Upper lobe of left lung (tissue), 6 donors: ENCODE measurements at regions not wholly inside any gene's neighbourhood (a gene's known extent, or its start where the extent isn't known, plus 50 kb on each side); places are given as distances from the start of the nearest gene placed in this dataset.

ENCODE experiments used
- ATAC-seq, 2 donors: fragments of 200-7000 bp; cut with Tn5 transposase; one replicate each; pipeline ENCODE4 v1.9.1; 2022; ENCODE audit warnings: mild to moderate bottlenecking in 2 of 2, moderate library complexity in 2 of 2; ENCODE audit not compliant: low FRiP score in 2 of 2
- DNase-seq, 2 donors: peaks; one replicate each; pipeline ENCODE4 v3.0.0-alpha.2; 2019 to 2020
- H3K27ac ChIP-seq, 4 donors: fragments of 200-600 bp; sonication (generic); one replicate each; pipeline ENCODE4 v1.5.1; 2016 to 2019
- H3K27me3 ChIP-seq, 4 donors: fragments of 200-600 bp; sonication (generic); one replicate each; pipeline ENCODE4 v1.5.1; 2017 to 2019
- H3K36me3 ChIP-seq, 4 donors: fragments of 200-600 bp; sonication (generic); one replicate each; pipeline ENCODE4 v1.5.1; 2016 to 2019
- H3K4me1 ChIP-seq, 4 donors: fragments of 200-600 bp; sonication (generic); one replicate each; pipeline ENCODE4 v1.5.1; 2018 to 2019
- H3K4me3 ChIP-seq, 4 donors: fragments of 200-600 bp; sonication (generic); one replicate each; pipeline ENCODE4 v1.5.1; 2017 to 2019; ENCODE audit warnings: mild to moderate bottlenecking in 2 of 4, moderate library complexity in 1 of 4
- H3K9me3 ChIP-seq, 4 donors: fragments of 200-600 bp; sonication (generic); one replicate each; pipeline ENCODE4 v1.5.1; 2018 to 2019
- EP300 ChIP-seq, 4 donors: sonication (generic); formaldehyde crosslinking; IDR thresholded peaks; one replicate each; pipeline ENCODE4 v1.5.1; 2017; ENCODE audit warnings: antibody characterized with exemption in 4 of 4, control low read depth in 2 of 4
- POLR2A ChIP-seq, 4 donors: fragments of 450-650 bp; IDR thresholded peaks; one replicate each; pipeline ENCODE4 v1.5.1; 2016 to 2017; ENCODE audit warnings: antibody characterized with exemption in 4 of 4, mild to moderate bottlenecking in 2 of 4
- POLR2AphosphoS5 ChIP-seq, 2 donors: sonication (generic); formaldehyde crosslinking; IDR thresholded peaks; one replicate each; pipeline ENCODE4 v1.5.1; 2017; ENCODE audit warnings: antibody characterized with exemption in 2 of 2
- WGBS, 2 donors: methylation state at CpG; one replicate each; pipeline ENCODE4 v1.1.5; 2017 to 2018; 5-methylcytosine and 5-hydroxymethylcytosine counted together
- TF ChIP-seq, protein P1 (sequence below), 6 experiments: fragments of 450-650 bp in 4 of 6; fragments of 200-600 bp in 2 of 6; sonication (generic) in 2 of 6; IDR thresholded peaks; one replicate each; pipeline ENCODE4 v1.5.1; 2016 to 2019; ENCODE audit warnings: antibody characterized with exemption in 6 of 6
- donor health status: DM: no; HTN: no; CAD: no; lungs with moderate emphysema.
- donor health status: DM: no; HTN: yes; CAD: no; lungs with severe emphysema.

DNA sequence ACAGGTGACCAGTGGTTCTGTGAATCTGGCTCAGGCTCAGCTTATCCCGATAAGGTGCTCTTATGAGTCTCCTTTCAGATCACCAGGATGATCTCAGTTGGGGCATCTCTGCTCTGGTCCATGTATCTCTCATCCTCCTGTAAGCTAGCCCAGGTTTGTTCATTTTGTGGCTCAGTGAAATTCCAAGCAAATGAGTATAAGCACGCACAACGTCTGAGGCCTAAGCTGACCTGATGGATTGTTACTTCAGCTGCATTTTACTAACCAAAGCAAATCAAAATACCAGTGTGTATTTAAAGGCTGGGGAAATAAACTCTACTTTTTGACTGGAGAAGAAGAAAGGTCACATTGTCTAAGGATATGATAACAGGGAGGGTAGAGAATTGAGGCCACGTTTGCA lies 551.0 kb upstream of the BTBD3 start:
- TF ChIP-seq POLR2AphosphoS5 (IDR thresholded peaks at IDR 0.05), result no peak
- TF ChIP-seq, protein P1, sequence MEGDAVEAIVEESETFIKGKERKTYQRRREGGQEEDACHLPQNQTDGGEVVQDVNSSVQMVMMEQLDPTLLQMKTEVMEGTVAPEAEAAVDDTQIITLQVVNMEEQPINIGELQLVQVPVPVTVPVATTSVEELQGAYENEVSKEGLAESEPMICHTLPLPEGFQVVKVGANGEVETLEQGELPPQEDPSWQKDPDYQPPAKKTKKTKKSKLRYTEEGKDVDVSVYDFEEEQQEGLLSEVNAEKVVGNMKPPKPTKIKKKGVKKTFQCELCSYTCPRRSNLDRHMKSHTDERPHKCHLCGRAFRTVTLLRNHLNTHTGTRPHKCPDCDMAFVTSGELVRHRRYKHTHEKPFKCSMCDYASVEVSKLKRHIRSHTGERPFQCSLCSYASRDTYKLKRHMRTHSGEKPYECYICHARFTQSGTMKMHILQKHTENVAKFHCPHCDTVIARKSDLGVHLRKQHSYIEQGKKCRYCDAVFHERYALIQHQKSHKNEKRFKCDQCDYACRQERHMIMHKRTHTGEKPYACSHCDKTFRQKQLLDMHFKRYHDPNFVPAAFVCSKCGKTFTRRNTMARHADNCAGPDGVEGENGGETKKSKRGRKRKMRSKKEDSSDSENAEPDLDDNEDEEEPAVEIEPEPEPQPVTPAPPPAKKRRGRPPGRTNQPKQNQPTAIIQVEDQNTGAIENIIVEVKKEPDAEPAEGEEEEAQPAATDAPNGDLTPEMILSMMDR (IDR thresholded peaks at IDR 0.05), result no peak
- no peak for TF ChIP-seq EP300 (IDR thresholded peaks at IDR 0.05)
- TF ChIP-seq POLR2A (IDR thresholded peaks at IDR 0.05), result no peak
- no peak overlapping the region for H3K4me3 ChIP-seq
- 86 to 90% methylated on average over 4 of the region's 4 CpGs for WGBS, 2 donors
- no peaks in the 10 kb centered on the region for H3K27me3 ChIP-seq
- no peak overlapping the region for H3K27ac ChIP-seq
- no peaks in the 10 kb centered on the region for H3K36me3 ChIP-seq
- DNase-seq, result no peak
- no peaks in the 10 kb centered on the region for H3K4me1 ChIP-seq
- no peaks in the 10 kb centered on the region for H3K9me3 ChIP-seq
- ATAC-seq, result no peak

DNA sequence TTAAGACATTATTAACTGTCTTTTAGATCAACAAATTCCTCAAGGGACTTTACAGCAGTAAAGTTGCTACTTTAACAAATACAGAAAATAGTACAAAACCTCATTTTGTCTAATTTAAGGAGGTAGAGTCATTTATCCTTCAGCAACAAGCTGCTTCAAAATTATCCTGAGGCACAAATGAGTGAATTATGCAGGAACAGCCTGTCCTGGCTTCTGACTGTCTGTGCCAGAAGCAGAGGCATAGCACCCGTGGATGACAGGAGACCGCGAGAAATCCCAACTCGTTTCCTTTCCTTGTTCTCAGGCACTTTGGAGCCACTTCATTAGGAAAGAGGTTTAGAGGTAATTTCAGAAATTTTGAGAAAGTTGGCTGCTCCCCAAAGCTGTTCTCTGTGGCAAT lies 549.2 kb upstream of the BTBD3 start:
- ATAC-seq (no peak), DNase-seq (no peak)
- TF ChIP-seq EP300 (IDR thresholded peaks at IDR 0.05), result no peak
- TF ChIP-seq POLR2A (IDR thresholded peaks at IDR 0.05), result no peak
- no peak for TF ChIP-seq POLR2AphosphoS5 (IDR thresholded peaks at IDR 0.05)
- TF ChIP-seq, protein P1 (IDR thresholded peaks at IDR 0.05), result no peak

DNA sequence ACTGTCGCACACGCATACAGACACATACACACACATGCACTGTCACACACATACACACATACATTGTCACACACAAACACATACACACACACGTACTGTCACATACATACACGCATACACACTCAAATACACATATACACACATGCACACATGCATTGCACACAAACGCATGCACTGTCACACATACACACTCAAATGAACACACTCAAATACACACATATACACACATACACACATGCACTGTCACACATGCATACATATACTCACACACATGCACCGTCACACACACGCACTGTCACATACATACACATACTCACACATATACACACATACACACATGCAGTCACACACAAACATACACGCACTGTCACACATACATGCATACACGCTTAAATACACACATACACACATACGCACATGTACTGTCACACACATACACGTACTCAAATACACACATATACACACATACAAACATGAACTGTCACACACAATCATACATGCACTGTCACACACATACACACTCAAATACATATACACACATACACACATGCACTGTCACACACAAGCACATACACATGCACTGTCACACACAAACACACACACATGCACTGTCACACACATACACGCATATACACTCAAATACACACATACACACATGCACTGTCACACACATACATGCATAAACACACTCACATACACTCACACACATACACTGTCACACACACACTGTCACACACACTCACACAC lies 548.6 kb upstream of the BTBD3 start:
- WGBS, 2 donors, result 93 to 96% methylated on average over 12 of the region's 12 CpGs

More for the DNA sequence above, 549.2 kb upstream of the BTBD3 start:
- no peaks in the 10 kb centered on the region for H3K36me3 ChIP-seq
- no peak overlapping the region for H3K27ac ChIP-seq
- WGBS, 2 donors, result 17 to 29% methylated on average over 4 of the region's 4 CpGs
- no peaks in the 10 kb centered on the region for H3K27me3 ChIP-seq
- H3K9me3 ChIP-seq, result no peaks in the 10 kb centered on the region
- no peak overlapping the region for H3K4me3 ChIP-seq
- no peaks in the 10 kb centered on the region for H3K4me1 ChIP-seq

DNA sequence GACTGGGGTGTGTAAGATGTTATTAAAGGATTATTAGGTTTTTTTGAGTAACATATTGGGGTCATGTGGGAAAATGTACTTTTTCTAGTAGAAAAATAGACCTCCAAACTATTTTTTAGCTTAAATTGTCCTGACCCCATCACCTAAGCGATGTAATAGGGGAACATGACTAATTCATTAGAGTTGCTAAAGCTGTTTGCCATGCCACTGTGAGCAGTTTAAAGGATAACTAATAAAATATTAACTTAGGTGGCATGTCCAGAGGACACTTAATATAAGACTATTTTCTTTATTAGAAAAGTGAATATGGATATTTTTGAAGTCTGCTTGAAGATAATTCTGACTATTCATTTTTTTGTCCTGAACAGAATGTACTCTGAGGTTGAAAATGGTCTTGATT lies 545.9 kb upstream of the BTBD3 start:
- TF ChIP-seq EP300 (IDR thresholded peaks at IDR 0.05) (no peak), POLR2A (IDR thresholded peaks at IDR 0.05) (no peak), POLR2AphosphoS5 (IDR thresholded peaks at IDR 0.05) (no peak)
- TF ChIP-seq, protein P1 (IDR thresholded peaks at IDR 0.05), result no peak
- ATAC-seq (no peak), DNase-seq (no peak)
- Histone ChIP-seq H3K4me3 (no peak overlapping the region), H3K27ac (no peak overlapping the region), H3K36me3 (no peaks in the 10 kb centered on the region), H3K4me1 (no peaks in the 10 kb centered on the region), H3K27me3 (no peaks in the 10 kb centered on the region), H3K9me3 (no peaks in the 10 kb centered on the region)
- 76 to 87% methylated on average over 1 of the region's 1 CpG for WGBS, 2 donors

More for the DNA sequence above, 548.6 kb upstream of the BTBD3 start:
- H3K27ac ChIP-seq, result no peak overlapping the region
- no peaks in the 10 kb centered on the region for H3K9me3 ChIP-seq
- ATAC-seq, result no peak
- H3K36me3 ChIP-seq, result no peaks in the 10 kb centered on the region
- no peaks in the 10 kb centered on the region for H3K27me3 ChIP-seq
- no peak for DNase-seq
- no peaks in the 10 kb centered on the region for H3K4me1 ChIP-seq
- TF ChIP-seq EP300 (IDR thresholded peaks at IDR 0.05), result no peak
- no peak for TF ChIP-seq POLR2AphosphoS5 (IDR thresholded peaks at IDR 0.05)
- TF ChIP-seq POLR2A (IDR thresholded peaks at IDR 0.05), result no peak
- TF ChIP-seq, protein P1 (IDR thresholded peaks at IDR 0.05), result no peak
- no peak overlapping the region for H3K4me3 ChIP-seq
